PC-3 (cell line): ENCODE measurements at regions not wholly inside any gene's neighbourhood (a gene's known extent, or its start where the extent isn't known, plus 50 kb on each side); places are given as distances from the start of the nearest gene placed in this dataset.

ENCODE experiments used
- ATAC-seq: fragments of 200-7000 bp; cut with Tn5 transposase; 2 replicates; pipeline ENCODE4 v1.9.1; 2020; ENCODE audit warnings: mild to moderate bottlenecking, moderate library complexity
- BruUV-seq: library from RNA; stranded (reverse); fragments of 400-500 nt; replicated peaks from 2 replicates; lab custom pipeline; 2021; lab: Mats Ljungman, UMichigan
- CTCF ChIA-PET: fragments of 300-600 bp; sonication (Branson Sonifier 250); formaldehyde crosslinking; loops from one replicate; lab custom pipeline; 2022; ENCODE audit warnings: antibody characterized with exemption; lab: Charles Lee
- POLR2A ChIA-PET: fragments of 300-600 bp; sonication (Branson Sonifier 250); formaldehyde crosslinking; loops from one replicate; lab custom pipeline; 2022; ENCODE audit warnings: antibody characterized with exemption; ENCODE audit not compliant: unreplicated experiment; lab: Charles Lee
- DNase-seq: peaks from one replicate; pipeline ENCODE4 v3.0.0-alpha.2; 2015
- H2AFZ ChIP-seq: fragments of 300-600 bp; sonication (generic); 2 replicates; pipeline ENCODE4 v1.6.0; 2016; ENCODE audit warnings: antibody characterized with exemption, low read length
- H3F3A ChIP-seq: fragments of 300-600 bp; sonication (generic); one replicate; pipeline ENCODE4 v1.6.0; 2017; ENCODE audit warnings: antibody characterized with exemption, low read length, control low read depth, mild to moderate bottlenecking; ENCODE audit not compliant: unreplicated experiment
- H3K27ac ChIP-seq: fragments of 300-600 bp; sonication (generic); 2 replicates; pipeline ENCODE4 v1.5.1; 2016; ENCODE audit warnings: mild to moderate bottlenecking, low read length
- H3K27me3 ChIP-seq: fragments of 300-600 bp; sonication (generic); 2 replicates; pipeline ENCODE4 v1.6.1; 2016; ENCODE audit warnings: low read length, mixed read lengths
- H3K36me3 ChIP-seq: fragments of 300-600 bp; sonication (generic); 2 replicates; pipeline ENCODE4 v1.6.1; 2016; ENCODE audit warnings: low read depth, mixed run types, low read length, mixed read lengths
- H3K4me1 ChIP-seq: fragments of 300-600 bp; sonication (generic); 2 replicates; pipeline ENCODE4 v1.5.1; 2016; ENCODE audit warnings: low read length; ENCODE audit not compliant: insufficient read depth
- H3K4me2 ChIP-seq: fragments of 300-600 bp; sonication (generic); 2 replicates; pipeline ENCODE4 v1.6.0; 2016; ENCODE audit warnings: low read length
- H3K4me3 ChIP-seq: fragments of 300-600 bp; sonication (generic); 2 replicates; pipeline ENCODE4 v1.5.1; 2016; ENCODE audit warnings: mild to moderate bottlenecking, low read length, mixed read lengths
- H3K79me2 ChIP-seq: fragments of 300-600 bp; sonication (generic); 2 replicates; pipeline ENCODE4 v1.6.1; 2017; ENCODE audit warnings: low read length, mixed read lengths
- H3K9ac ChIP-seq: fragments of 300-600 bp; sonication (generic); 2 replicates; pipeline ENCODE4 v1.6.0; 2016; ENCODE audit warnings: mild to moderate bottlenecking, low read length
- H3K9me2 ChIP-seq: fragments of 300-600 bp; sonication (generic); replicated peaks from 2 replicates; pipeline ENCODE4 v1.6.1; 2016; ENCODE audit warnings: mixed run types, low read length, mixed read lengths
- H3K9me3 ChIP-seq: fragments of 300-600 bp; sonication (generic); 2 replicates; pipeline ENCODE4 v1.6.1; 2016; ENCODE audit warnings: low read length, mixed read lengths
- H4K20me1 ChIP-seq: fragments of 300-600 bp; sonication (generic); 2 replicates; pipeline ENCODE4 v1.6.1; 2016; ENCODE audit warnings: low read length, mixed read lengths
- EZH2 ChIP-seq: fragments of 300-600 bp; sonication (generic); IDR thresholded peaks from one replicate; pipeline ENCODE4 v1.6.1; 2017; ENCODE audit warnings: antibody characterized with exemption, mild to moderate bottlenecking, low read length; ENCODE audit not compliant: unreplicated experiment
- EZH2phosphoT487 ChIP-seq: fragments of 300-600 bp; sonication (generic); IDR thresholded peaks from 2 replicates; pipeline ENCODE4 v1.6.1; 2018; ENCODE audit warnings: mild to moderate bottlenecking, antibody characterized with exemption, low read length, borderline replicate concordance
- intact Hi-C: fragments of 100-400 bp; cut with micrococcal nuclease; formaldehyde crosslinking; loops from 2 replicates; pipeline ENCODE4 v1.9.0; 2023
- TF ChIP-seq, protein P1 (sequence below): fragments of 300-600 bp; sonication (generic); conservative IDR thresholded peaks from 2 replicates; pipeline ENCODE4 v1.5.1; 2017; ENCODE audit warnings: antibody characterized with exemption, low read depth, mild to moderate bottlenecking, low read length

DNA sequence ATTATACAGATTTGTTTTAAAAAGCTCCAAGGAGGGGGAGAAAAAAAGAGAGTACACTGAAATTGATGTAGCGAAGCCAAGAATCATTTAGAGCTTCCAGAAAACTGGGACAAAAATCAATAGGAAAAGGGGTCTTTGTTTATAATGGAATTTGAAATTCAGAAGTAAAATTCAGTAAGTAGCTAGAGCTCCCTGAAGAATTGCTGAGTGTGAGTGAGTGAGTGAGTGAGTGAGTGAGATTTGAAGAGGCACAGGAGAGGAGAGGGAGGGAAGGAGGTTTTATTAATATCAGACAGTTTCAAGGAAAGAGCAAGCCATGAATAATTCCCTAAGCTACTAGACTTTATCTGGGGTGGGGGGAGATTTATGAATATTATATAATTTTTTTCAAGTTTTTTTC, 60.7 kb upstream of the ARHGAP28 start:
- H3K4me2 ChIP-seq = no peak overlapping the region
- H3K4me3 ChIP-seq = no peak overlapping the region
- CTCF ChIA-PET = no interaction called here
- ATAC-seq (no peak), DNase-seq (no peak)
- no peaks in the 10 kb centered on the region for H3F3A ChIP-seq
- no peak overlapping the region for H3K9ac ChIP-seq
- no peaks in the 10 kb centered on the region for H3K27me3 ChIP-seq
- intact Hi-C loops = no loop called here
- no peak overlapping the region for H2AFZ ChIP-seq
- no peaks in the 10 kb centered on the region for H3K79me2 ChIP-seq
- no peaks in the 10 kb centered on the region for H3K36me3 ChIP-seq
- H4K20me1 ChIP-seq = no peaks in the 10 kb centered on the region
- BruUV-seq = no TSS peak
- POLR2A ChIA-PET = no interaction called here
- TF ChIP-seq, protein P1, sequence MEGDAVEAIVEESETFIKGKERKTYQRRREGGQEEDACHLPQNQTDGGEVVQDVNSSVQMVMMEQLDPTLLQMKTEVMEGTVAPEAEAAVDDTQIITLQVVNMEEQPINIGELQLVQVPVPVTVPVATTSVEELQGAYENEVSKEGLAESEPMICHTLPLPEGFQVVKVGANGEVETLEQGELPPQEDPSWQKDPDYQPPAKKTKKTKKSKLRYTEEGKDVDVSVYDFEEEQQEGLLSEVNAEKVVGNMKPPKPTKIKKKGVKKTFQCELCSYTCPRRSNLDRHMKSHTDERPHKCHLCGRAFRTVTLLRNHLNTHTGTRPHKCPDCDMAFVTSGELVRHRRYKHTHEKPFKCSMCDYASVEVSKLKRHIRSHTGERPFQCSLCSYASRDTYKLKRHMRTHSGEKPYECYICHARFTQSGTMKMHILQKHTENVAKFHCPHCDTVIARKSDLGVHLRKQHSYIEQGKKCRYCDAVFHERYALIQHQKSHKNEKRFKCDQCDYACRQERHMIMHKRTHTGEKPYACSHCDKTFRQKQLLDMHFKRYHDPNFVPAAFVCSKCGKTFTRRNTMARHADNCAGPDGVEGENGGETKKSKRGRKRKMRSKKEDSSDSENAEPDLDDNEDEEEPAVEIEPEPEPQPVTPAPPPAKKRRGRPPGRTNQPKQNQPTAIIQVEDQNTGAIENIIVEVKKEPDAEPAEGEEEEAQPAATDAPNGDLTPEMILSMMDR = no peak
- TF ChIP-seq EZH2phosphoT487 = no peak
- TF ChIP-seq EZH2 = no peak
- no peaks in the 10 kb centered on the region for H3K9me2 ChIP-seq
- no peaks in the 10 kb centered on the region for H3K4me1 ChIP-seq
- H3K27ac ChIP-seq = no peak overlapping the region
- H3K9me3 ChIP-seq = no peaks in the 10 kb centered on the region

GRCh38 chr18:6672821-6673308, 56.7 kb upstream of the ARHGAP28 start:
- Histone ChIP-seq H2AFZ (no peak overlapping the region), H3K36me3 (no peaks in the 10 kb centered on the region), H3K27ac (no peak overlapping the region), H3F3A (no peaks in the 10 kb centered on the region), H3K9ac (no peak overlapping the region), H3K9me2 (no peaks in the 10 kb centered on the region), H3K9me3 (no peaks in the 10 kb centered on the region), H3K4me3 (no peak overlapping the region), H3K4me2 (no peak overlapping the region), H3K79me2 (no peaks in the 10 kb centered on the region), H3K4me1 (no peaks in the 10 kb centered on the region), H4K20me1 (no peaks in the 10 kb centered on the region), H3K27me3 (no peaks in the 10 kb centered on the region)
- POLR2A ChIA-PET = no interaction called here
- DNase-seq (no peak), ATAC-seq (no peak)
- CTCF ChIA-PET = no interaction called here
- no peak for TF ChIP-seq EZH2
- TF ChIP-seq, protein P1 = no peak
- TF ChIP-seq EZH2phosphoT487 = no peak
- BruUV-seq = no TSS peak
- intact Hi-C loops = no loop called here

DNA sequence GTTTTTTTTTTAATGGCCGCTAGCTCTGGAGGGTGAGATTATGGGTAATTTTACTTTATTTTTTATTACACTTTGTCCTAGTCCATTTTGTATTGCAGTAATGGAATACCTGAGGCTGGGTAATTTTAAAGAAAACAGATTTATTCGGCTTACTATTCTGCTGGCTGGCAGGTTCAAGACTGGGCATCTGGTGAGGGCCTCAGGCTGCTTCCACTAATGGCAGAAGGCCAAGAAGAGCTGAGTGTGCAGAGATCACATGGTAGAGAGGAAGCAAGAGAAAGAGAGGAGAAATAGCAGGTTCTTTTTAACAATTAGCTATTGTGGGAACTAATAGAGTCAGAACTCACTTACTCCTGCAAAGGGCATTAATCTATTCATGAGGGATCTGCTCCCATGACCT, 52.4 kb upstream of the ARHGAP28 start:
- TF ChIP-seq, protein P1 = no peak
- no peak for TF ChIP-seq EZH2
- no peak for TF ChIP-seq EZH2phosphoT487
- Histone ChIP-seq H3K4me2 (no peak overlapping the region), H4K20me1 (no peaks in the 10 kb centered on the region), H3K4me3 (no peak overlapping the region), H3K36me3 (no peaks in the 10 kb centered on the region), H3K9me2 (no peaks in the 10 kb centered on the region), H3F3A (no peaks in the 10 kb centered on the region), H3K4me1 (no peaks in the 10 kb centered on the region), H2AFZ (no peak overlapping the region), H3K79me2 (no peaks in the 10 kb centered on the region), H3K9me3 (no peaks in the 10 kb centered on the region), H3K27me3 (no peaks in the 10 kb centered on the region), H3K27ac (no peak overlapping the region), H3K9ac (no peak overlapping the region)
- CTCF ChIA-PET = no interaction called here
- ATAC-seq = no peak
- DNase-seq = no peak
- no TSS peak for BruUV-seq
- intact Hi-C loops = no loop called here
- POLR2A ChIA-PET = no interaction called here
